ENCODE measurements at regions not wholly inside any gene's neighbourhood (a gene's known extent, or its start where the extent isn't known, plus 50 kb on each side); places are given as distances from the start of the nearest gene placed in this dataset.

DNA sequence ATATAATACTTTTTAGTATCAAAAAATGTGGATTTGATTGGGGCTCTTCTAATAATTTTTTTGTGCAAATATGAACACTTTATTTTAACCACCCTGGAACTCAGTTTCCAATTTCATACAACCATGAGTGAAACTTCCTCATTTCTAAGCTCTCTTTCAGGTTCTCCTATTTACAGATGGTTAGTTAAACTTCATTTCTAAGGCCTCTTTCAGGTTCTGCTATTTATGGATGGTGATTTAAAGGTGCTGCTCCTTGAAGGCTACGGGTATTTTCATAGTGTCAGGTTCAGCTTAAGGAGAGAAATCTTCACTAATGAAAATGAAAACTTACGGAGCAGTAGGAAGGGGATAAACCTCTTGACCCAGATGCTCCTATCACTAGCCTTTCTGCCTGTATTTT is 568.3 kb downstream of the KIF20B start:
- POLR2A ChIA-PET: no interaction called here
- DNase-seq (ENCODE audit: low read depth): no peak
- CTCF ChIA-PET: no interaction called here
- no peak overlapping the region for H3K4me3 ChIP-seq (ENCODE audit: low read depth, low read length)
- H3K36me3 ChIP-seq (ENCODE audit: control insufficient read depth, insufficient read depth, low read length): no peaks in the 10 kb centered on the region
- TF ChIP-seq, protein P1, sequence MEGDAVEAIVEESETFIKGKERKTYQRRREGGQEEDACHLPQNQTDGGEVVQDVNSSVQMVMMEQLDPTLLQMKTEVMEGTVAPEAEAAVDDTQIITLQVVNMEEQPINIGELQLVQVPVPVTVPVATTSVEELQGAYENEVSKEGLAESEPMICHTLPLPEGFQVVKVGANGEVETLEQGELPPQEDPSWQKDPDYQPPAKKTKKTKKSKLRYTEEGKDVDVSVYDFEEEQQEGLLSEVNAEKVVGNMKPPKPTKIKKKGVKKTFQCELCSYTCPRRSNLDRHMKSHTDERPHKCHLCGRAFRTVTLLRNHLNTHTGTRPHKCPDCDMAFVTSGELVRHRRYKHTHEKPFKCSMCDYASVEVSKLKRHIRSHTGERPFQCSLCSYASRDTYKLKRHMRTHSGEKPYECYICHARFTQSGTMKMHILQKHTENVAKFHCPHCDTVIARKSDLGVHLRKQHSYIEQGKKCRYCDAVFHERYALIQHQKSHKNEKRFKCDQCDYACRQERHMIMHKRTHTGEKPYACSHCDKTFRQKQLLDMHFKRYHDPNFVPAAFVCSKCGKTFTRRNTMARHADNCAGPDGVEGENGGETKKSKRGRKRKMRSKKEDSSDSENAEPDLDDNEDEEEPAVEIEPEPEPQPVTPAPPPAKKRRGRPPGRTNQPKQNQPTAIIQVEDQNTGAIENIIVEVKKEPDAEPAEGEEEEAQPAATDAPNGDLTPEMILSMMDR (IDR thresholded peaks at IDR 0.05; ENCODE audit: insufficient read depth, low read depth, low read length): no peak
- 0 out of 2 replicates have a peak, but pooled peaks cover 2% of the 10 kb centered on the region for H3K27me3 ChIP-seq (ENCODE audit: control insufficient read depth, insufficient read depth, low read length)

DNA sequence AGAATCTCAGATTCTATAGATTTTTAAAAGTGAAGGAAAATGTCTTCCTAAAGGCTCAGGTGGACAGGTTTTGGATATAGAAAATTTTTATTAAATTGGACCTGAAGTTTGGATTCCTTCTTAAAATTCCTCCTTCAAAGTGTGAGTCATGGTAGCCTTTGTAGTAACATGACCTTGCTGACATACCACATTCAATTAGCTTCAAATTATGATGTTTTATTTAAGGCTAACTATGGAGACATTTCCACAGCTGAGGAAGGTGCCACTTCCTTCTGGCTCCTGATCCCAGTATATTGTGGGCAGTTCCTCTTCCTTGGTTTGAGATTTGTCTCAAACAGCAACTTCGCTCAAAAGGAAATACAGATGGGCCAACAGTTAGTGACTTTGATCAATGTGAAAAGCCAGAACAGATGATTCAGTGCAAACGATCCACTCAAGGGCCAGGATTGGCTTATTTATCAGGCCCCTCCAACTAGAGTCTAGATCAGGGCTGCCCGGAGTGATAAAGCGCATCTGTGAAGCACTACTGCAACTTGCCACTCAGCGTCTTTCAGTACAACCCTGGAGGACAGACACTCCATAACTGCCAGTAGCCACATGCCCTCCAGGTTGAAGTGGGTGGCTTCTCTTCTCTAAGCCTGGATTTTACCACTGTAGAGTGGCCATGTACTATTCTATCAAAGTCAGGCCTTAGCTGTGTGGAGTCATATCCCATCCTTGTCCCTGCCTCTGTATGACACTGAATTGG is 573.5 kb downstream of the KIF20B start:
- H3K27me3 ChIP-seq (ENCODE audit: control insufficient read depth, insufficient read depth, low read length): no peaks in the 10 kb centered on the region
- TF ChIP-seq, protein P1 (IDR thresholded peaks at IDR 0.05; ENCODE audit: insufficient read depth, low read depth, low read length): no peak
- POLR2A ChIA-PET: no interaction called here
- CTCF ChIA-PET: no interaction called here
- H3K36me3 ChIP-seq (ENCODE audit: control insufficient read depth, insufficient read depth, low read length): no peaks in the 10 kb centered on the region
- no peak for DNase-seq (ENCODE audit: low read depth)
- no peak overlapping the region for H3K4me3 ChIP-seq (ENCODE audit: low read depth, low read length)

DNA sequence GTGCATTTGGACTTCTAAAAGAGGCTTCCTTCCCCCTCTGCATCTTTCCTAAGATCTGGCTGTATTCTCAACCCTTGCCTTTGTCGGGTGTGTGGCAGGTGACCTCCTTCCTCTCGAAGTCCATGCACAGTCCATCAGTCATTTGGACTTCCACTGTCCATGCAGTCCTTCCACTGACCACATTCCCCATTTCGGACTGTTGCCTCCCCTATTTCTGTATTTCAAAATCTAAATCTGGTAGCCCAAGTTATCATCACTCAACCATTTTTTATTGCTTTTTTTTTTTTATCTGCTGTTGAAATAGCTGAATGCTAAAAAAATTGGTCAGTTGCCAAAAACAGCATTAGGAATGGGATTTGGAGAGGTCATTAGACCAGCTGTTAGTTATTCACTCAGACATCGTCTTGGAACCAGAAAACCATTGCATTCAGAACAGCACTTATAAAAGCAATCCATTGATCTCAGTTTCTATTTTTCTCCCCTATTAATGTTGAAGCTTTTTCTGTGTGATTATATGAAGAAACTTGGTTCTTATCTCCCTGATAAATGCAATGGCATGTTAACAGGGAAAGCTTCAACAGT is 575.6 kb downstream of the KIF20B start:
- TF ChIP-seq, protein P1 (IDR thresholded peaks at IDR 0.05; ENCODE audit: insufficient read depth, low read depth, low read length): no peak
- H3K36me3 ChIP-seq (ENCODE audit: control insufficient read depth, insufficient read depth, low read length): no peaks in the 10 kb centered on the region
- ChIA-PET CTCF (interaction anchor here (1.5 kb wide), 1 partner anchor 9 kb away, joined by 4 read pairs; no protein-coding TSS in a partner anchor), POLR2A (no interaction called here)
- no peaks in the 10 kb centered on the region for H3K27me3 ChIP-seq (ENCODE audit: control insufficient read depth, insufficient read depth, low read length)
- DNase-seq (ENCODE audit: low read depth): no peak
- H3K4me3 ChIP-seq (ENCODE audit: low read depth, low read length): no peak overlapping the region

DNA sequence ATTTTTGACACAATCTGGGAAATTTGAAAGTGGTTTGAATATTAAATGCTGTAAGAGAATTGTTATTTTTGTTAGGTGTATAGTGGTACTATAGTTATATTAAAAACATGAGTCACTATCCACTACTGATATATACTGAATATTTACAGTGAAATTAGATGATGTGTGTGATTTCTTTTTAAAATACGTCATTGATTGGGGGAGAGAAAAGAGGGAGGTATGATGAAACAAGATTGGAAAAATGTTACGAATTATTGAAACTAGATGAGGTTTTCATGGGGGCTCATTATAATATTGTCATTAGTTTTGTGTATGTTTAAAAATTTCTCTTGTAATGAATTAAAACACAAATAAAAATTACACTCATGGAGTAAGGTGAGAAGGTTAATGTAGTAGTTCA is 571.4 kb downstream of the HTR7 start:
- DNase-seq (ENCODE audit: low read depth): no peak
- ChIA-PET POLR2A (no interaction called here), CTCF (interaction anchor here (0.5 kb wide), 1 partner anchor 68 kb away, joined by 3 read pairs; no protein-coding TSS in a partner anchor)
- TF ChIP-seq, protein P1 (IDR thresholded peaks at IDR 0.05; ENCODE audit: insufficient read depth, low read depth, low read length): no peak
- no peaks in the 10 kb centered on the region for H3K27me3 ChIP-seq (ENCODE audit: control insufficient read depth, insufficient read depth, low read length)
- H3K36me3 ChIP-seq (ENCODE audit: control insufficient read depth, insufficient read depth, low read length): no peaks in the 10 kb centered on the region
- H3K4me3 ChIP-seq (ENCODE audit: low read depth, low read length): no peak overlapping the region

DNA sequence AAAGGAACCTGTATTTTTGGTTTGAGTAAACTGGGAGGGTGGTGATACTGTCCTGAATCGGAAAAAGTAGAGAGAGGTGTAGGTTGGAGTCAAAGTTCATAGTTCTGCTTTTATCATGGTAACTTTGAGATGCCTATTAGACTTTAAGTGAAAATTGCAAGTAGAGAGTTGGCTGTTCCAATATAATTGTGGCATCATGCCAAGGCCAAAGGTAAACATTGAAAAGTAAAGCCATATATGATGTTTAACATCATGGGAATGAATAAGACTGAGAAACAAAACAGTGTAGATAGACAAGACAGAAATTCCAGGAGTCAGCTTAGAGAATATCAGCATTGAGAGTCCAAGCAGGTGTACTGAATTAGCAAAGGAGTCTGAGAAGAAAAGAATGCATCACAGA is 570.9 kb downstream of the HTR7 start:
- no peak for DNase-seq (ENCODE audit: low read depth)
- TF ChIP-seq, protein P1 (IDR thresholded peaks at IDR 0.05; ENCODE audit: insufficient read depth, low read depth, low read length): no peak
- ChIA-PET CTCF (no interaction called here), POLR2A (no interaction called here)
- H3K36me3 ChIP-seq (ENCODE audit: control insufficient read depth, insufficient read depth, low read length): no peaks in the 10 kb centered on the region
- no peaks in the 10 kb centered on the region for H3K27me3 ChIP-seq (ENCODE audit: control insufficient read depth, insufficient read depth, low read length)
- H3K4me3 ChIP-seq (ENCODE audit: low read depth, low read length): no peak overlapping the region

Measured in BJ (cell line).